IMR-90 (cell line): ENCODE measurements at regions not wholly inside any gene's neighbourhood (a gene's known extent, or its start where the extent isn't known, plus 50 kb on each side); places are given as distances from the start of the nearest gene placed in this dataset.

Experiments used
- ATAC-seq: fragments of 200-7000 bp; cut with Tn5 transposase; 2 replicates; pipeline ENCODE4 v1.9.1; 2020; ENCODE audit warnings: low read depth, mild to moderate bottlenecking, moderate library complexity
- BruUV-seq: library from RNA; stranded (reverse); fragments of 400-500 nt; replicated peaks from 2 replicates; lab custom pipeline; 2021; lab: Mats Ljungman, UMichigan
- CTCF ChIA-PET: fragments of 300-600 bp; formaldehyde crosslinking; extraction: SDS; loops from one replicate; lab custom pipeline; 2021; ENCODE audit warnings: antibody characterized with exemption; lab: Yijun Ruan, JAX
- POLR2A ChIA-PET: fragments of 300-600 bp; sonication (Branson Sonifier 250); formaldehyde crosslinking; loops from one replicate; lab custom pipeline; 2022; ENCODE audit warnings: antibody characterized with exemption; ENCODE audit not compliant: unreplicated experiment; lab: Charles Lee
- DNase-seq: peaks from one replicate; pipeline ENCODE4 v3.0.0; 2013
- H2AFZ ChIP-seq: replicated peaks from 2 replicates; pipeline ENCODE3; 2013; ENCODE audit warnings: low read length, mild to moderate bottlenecking; ENCODE audit not compliant: poor library complexity
- H2AK5ac ChIP-seq: 2 replicates; pipeline ENCODE4 v1.6.1; 2013; ENCODE audit warnings: low read depth, low read length, inconsistent platforms
- H2AK9ac ChIP-seq: replicated peaks from 2 replicates; pipeline ENCODE3; 2013; ENCODE audit warnings: mild to moderate bottlenecking, low read depth, low read length, moderate library complexity; ENCODE audit not compliant: poor library complexity
- H2BK120ac ChIP-seq: 2 replicates; pipeline ENCODE4 v1.6.1; 2013; ENCODE audit warnings: low read depth, low read length, inconsistent platforms
- H2BK15ac ChIP-seq: 3 replicates; pipeline ENCODE4 v1.6.1; 2013; ENCODE audit warnings: low read depth, low read length, inconsistent platforms
- H2BK20ac ChIP-seq: 2 replicates; pipeline ENCODE4 v1.6.1; 2013; ENCODE audit warnings: low read depth, mild to moderate bottlenecking, inconsistent platforms, low read length, moderate library complexity
- H2BK5ac ChIP-seq: 2 replicates; pipeline ENCODE4 v1.6.1; 2013; ENCODE audit warnings: mild to moderate bottlenecking, low read depth, low read length, inconsistent platforms; ENCODE audit not compliant: poor library complexity, severe bottlenecking
- H3K14ac ChIP-seq: replicated peaks from 2 replicates; pipeline ENCODE4 v1.6.1; 2013; ENCODE audit warnings: low read depth, low read length, inconsistent platforms
- H3K18ac ChIP-seq: 2 replicates; pipeline ENCODE4 v1.6.1; 2013; ENCODE audit warnings: low read depth, low read length, control low read depth
- H3K23ac ChIP-seq: 2 replicates; pipeline ENCODE4 v1.6.1; 2013; ENCODE audit warnings: low read depth, low read length, inconsistent platforms
- H3K27ac ChIP-seq: 2 replicates; pipeline ENCODE4 v1.5.1; 2013; ENCODE audit warnings: mild to moderate bottlenecking, control low read depth, low read length; ENCODE audit not compliant: insufficient read depth
- H3K27me3 ChIP-seq: 2 replicates; pipeline ENCODE4 v1.6.1; 2013; ENCODE audit warnings: low read length; ENCODE audit not compliant: control insufficient read depth, insufficient read depth
- H3K36me3 ChIP-seq: 2 replicates; pipeline ENCODE4 v1.6.1; 2013; ENCODE audit warnings: low read length, mixed read lengths; ENCODE audit not compliant: control insufficient read depth, insufficient read depth
- H3K4ac ChIP-seq: 2 replicates; pipeline ENCODE4 v1.6.1; 2013; ENCODE audit warnings: low read depth, low read length, inconsistent platforms
- H3K4me1 ChIP-seq: 2 replicates; pipeline ENCODE4 v1.6.1; 2013; ENCODE audit warnings: low read length, mixed read lengths; ENCODE audit not compliant: control insufficient read depth, insufficient read depth
- H3K4me2 ChIP-seq: 2 replicates; pipeline ENCODE4 v1.6.1; 2013; ENCODE audit warnings: low read depth, mild to moderate bottlenecking, control low read depth, low read length, moderate library complexity
- H3K4me3 ChIP-seq: 2 replicates; pipeline ENCODE4 v1.5.1; 2013; ENCODE audit warnings: low read depth, mild to moderate bottlenecking, control low read depth, low read length, moderate library complexity; ENCODE audit not compliant: insufficient read depth
- H3K56ac ChIP-seq: 2 replicates; pipeline ENCODE4 v1.6.1; 2013; ENCODE audit warnings: low read length, inconsistent platforms; ENCODE audit not compliant: insufficient read depth; ENCODE audit errors: extremely low read depth
- H3K79me1 ChIP-seq, 2 experiments: 2 replicates each; pipeline ENCODE4 v1.6.1; 2013; ENCODE audit warnings: low read length in 2 of 2, inconsistent platforms in 1 of 2, low read depth in 1 of 2
- H3K9ac ChIP-seq: 2 replicates; pipeline ENCODE4 v1.6.1; 2013; ENCODE audit warnings: low read depth, low read length, control low read depth
- H3K9me1 ChIP-seq: 2 replicates; pipeline ENCODE4 v1.6.1; 2013; ENCODE audit warnings: low read length, inconsistent platforms; ENCODE audit not compliant: insufficient read depth
- H3K9me3 ChIP-seq: 2 replicates; pipeline ENCODE4 v1.6.1; 2013; ENCODE audit warnings: low read length; ENCODE audit not compliant: control insufficient read depth, insufficient read depth
- H4K20me1 ChIP-seq: 2 replicates; pipeline ENCODE4 v1.6.1; 2013; ENCODE audit warnings: low read length, inconsistent platforms; ENCODE audit not compliant: insufficient read depth
- H4K5ac ChIP-seq: 2 replicates; pipeline ENCODE4 v1.6.1; 2013; ENCODE audit warnings: mild to moderate bottlenecking, low read depth, low read length, control low read depth
- H4K8ac ChIP-seq, 2 experiments: 2 replicates each; pipeline ENCODE4 v1.6.1; 2013; ENCODE audit warnings: low read depth in 2 of 2, low read length in 2 of 2, control low read depth in 1 of 2, inconsistent platforms in 1 of 2
- H4K91ac ChIP-seq: 2 replicates; pipeline ENCODE4 v1.6.1; 2013; ENCODE audit warnings: low read depth, low read length, inconsistent platforms; ENCODE audit not compliant: insufficient read depth
- POLR2A ChIP-seq: IDR thresholded peaks from 2 replicates; pipeline ENCODE4 v1.6.1; 2012; ENCODE audit warnings: mild to moderate bottlenecking, low read depth, low read length
- RFX5 ChIP-seq: IDR thresholded peaks from 2 replicates; pipeline ENCODE4 v1.8.0; 2012; ENCODE audit warnings: low read depth, mild to moderate bottlenecking, low read length, moderate library complexity
- dilution Hi-C: fragments of 300-500 bp; cut with HindIII; formaldehyde crosslinking; loops from one replicate; pipeline ENCODE4 v1.14.3; 2018; ENCODE audit warnings: low sequenced_read_pairs; ENCODE audit not compliant: unreplicated experiment
- in situ Hi-C: fragments of 300-500 bp; cut with MboI; formaldehyde crosslinking; loops from 3 replicates; pipeline ENCODE4 v1.14.3; 2019; ENCODE audit warnings: low sequenced_read_pairs, inconsistent platforms, mixed read lengths
- intact Hi-C: fragments of 100-400 bp; cut with micrococcal nuclease; formaldehyde crosslinking; loops from 2 replicates; pipeline ENCODE4 v1.10.0; 2022

DNA sequence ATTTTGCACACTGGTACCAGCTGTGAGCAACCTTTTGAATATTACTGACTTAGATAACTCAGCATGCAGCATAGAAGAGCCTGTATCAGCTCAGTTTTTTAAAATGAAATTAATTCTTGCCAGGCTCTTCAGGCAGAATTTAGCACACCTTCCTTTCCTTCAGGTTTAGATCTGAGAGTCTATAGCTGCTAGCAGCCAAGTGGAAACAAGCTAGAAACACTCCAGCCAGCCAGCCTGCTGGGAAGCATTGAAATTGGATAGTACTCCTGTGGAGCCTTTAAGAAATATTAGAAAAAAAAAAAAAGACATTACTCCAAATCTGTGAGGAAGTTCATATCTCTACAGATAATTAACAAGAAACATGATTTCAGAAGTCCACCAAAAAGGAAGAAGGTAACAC, 812.2 kb downstream of the DTWD2 start:
- ChIA-PET POLR2A (no interaction called here), CTCF (no interaction called here)
- Histone ChIP-seq H3K4ac (no peak overlapping the region), H3K27ac (no peak overlapping the region), H3K56ac (no peak overlapping the region), H4K20me1 (no peaks in the 10 kb centered on the region), H2BK15ac (no peak overlapping the region), H4K8ac (no peak overlapping the region), H3K4me3 (no peak overlapping the region), H2AK9ac (no peak overlapping the region), H3K9ac (no peak overlapping the region), H2BK120ac (no peak overlapping the region), H3K4me1 (no peaks in the 10 kb centered on the region), H3K27me3 (no peaks in the 10 kb centered on the region), H2AFZ (no peak overlapping the region), H2BK5ac (no peak overlapping the region), H4K91ac (no peak overlapping the region), H3K4me2 (no peak overlapping the region), H3K36me3 (no peaks in the 10 kb centered on the region), H3K9me3 (no peaks in the 10 kb centered on the region), H2BK20ac (no peak overlapping the region), H3K9me1 (no peaks in the 10 kb centered on the region), H4K5ac (no peak overlapping the region), H3K14ac (no peak overlapping the region), H3K18ac (no peak overlapping the region), H2AK5ac (no peak overlapping the region), H3K23ac (no peak overlapping the region), H3K79me1 (no peaks in the 10 kb centered on the region)
- dilution Hi-C loops: no loop called here
- ATAC-seq (no peak), DNase-seq (no peak)
- BruUV-seq: no TSS peak
- no peak for TF ChIP-seq RFX5
- no peak for TF ChIP-seq POLR2A
- in situ Hi-C loops: no loop called here
- intact Hi-C loops: no loop called here
